GM18907 (cell line): ENCODE measurements at regions not wholly inside any gene's neighbourhood (a gene's known extent, or its start where the extent isn't known, plus 50 kb on each side); places are given as distances from the start of the nearest gene placed in this dataset.
"Not testable (repeated sequence)": the region's sequence is repeated elsewhere in the genome, so short reads cannot be mapped to it uniquely, and the experiment has no call there.

Source experiments
- ATAC-seq: cut with Tn5 transposase; IDR thresholded peaks from one replicate; pipeline ENCODE4 v1.9.1; 2021; ENCODE audit warnings: mild to moderate bottlenecking, moderate library complexity; ENCODE audit not compliant: unreplicated experiment

DNA sequence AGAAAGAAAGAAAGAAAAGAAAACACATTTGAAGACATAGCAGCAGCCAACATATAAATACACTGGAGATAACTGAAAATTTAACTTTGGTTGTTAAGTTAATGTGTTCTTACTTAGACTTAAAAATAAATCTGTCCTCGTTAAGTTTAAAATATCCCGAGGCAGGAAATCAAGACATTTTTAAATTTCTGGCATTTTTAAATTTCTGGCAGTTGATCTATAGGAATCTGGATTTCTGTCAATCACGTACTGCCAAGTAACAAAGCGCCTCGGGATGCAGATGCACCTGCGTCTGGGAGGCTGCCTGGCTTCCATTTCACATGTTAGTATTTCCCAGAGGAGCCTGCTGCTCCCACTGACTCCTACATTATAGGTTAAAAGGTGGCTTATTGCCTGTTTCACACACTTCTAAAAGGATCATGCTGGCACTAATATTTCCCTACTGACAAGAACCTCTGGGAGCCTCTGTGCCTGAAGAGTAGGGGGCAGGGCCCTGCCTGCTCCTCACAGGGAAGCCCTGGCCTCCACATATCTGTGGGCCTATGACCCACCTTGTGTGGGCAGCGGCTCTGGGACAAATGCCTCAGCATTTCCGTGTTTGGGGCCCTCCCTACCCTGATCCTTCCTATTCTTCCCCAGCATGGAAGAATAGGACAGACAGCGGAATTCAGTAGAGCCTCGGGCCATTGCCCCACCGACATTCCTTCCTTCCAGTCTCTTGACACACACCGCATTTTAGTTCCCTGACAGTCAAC is 62.8 kb upstream of the ATP12A start:
- ATAC-seq, result no peak

DNA sequence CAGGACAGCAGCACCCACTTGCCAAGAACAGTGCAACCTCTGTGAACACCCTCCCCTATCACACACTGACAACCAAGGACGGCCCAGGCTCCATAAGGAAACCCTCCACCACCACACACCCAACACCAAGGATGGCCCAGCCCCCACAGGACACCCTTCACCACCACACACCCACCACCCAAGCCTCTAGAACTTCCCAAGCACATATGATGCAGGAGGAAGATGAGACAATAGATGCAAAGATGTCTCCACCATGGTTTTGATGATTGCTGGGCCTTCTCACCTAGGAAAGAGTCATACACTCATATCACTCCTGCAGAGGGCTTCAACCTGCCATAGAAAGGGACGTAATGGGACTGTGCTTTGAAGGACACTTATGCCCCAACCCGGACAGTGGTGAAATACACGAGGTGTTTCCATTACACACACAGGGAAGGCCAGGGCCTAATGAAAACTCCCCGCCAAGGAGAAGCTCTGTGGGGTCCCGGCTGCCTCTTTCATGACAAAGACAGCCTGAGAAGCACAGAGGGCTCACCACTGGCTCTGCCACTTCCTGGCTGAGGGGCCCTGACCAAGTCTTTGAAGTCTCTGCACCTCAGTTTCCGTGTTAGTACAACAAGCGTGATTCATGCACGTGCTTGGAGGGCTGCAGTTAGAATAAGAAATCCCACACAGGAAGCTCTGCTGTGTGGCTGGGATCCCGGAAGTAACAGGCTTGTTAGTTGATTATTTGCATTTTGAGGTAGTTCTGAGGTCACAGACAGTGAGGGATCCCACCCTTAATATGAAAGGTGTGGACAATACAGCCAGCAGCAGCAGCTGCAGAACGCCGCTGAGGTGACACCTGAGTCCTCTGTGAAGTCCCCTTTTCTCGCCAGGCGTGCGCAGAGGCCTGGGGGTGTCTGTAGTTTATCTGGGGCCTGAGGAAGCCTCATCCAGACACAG is 61.9 kb upstream of the ATP12A start:
- ATAC-seq, result peak; percentile 85

GRCh38 chr13:24619282-24619681 is 60.9 kb upstream of the ATP12A start:
- ATAC-seq, result no peak

DNA sequence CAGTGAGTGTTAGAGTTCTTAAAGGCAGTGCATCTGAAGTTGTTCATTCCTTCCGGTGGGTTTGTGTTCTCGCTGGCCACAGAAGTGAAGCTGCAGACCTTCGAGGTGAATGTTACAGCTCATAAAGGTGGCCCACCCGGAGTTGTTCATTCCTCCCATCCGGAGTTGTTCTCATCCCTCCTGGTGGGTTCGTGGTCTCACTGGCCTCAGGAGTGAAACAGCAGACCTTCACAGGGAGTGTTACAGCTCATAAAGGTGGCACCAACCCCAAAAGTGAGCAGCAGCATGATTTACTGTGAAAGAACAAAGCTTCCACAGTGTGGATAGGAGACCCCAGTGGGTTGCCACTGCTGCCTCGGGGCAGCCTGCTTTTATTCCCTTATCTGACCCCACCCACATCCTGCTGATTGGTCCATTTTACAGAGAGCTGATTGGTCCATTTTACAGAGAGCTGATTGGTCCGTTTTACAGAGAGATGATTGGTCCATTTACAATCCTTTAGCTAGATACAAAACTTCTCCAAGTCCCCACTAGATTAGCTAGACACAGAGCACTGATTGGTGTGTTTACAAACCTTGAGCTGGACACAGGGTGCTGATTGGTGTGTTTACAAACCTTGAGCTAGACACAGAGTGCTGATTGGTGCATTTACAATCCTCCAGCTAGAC is 57.6 kb upstream of the ATP12A start:
- not testable (repeated sequence) for ATAC-seq

- ATAC-seq, result no peak
These were observed 57.0 kb upstream of the ATP12A start for GRCh38 chr13:24623149-24623665.

DNA sequence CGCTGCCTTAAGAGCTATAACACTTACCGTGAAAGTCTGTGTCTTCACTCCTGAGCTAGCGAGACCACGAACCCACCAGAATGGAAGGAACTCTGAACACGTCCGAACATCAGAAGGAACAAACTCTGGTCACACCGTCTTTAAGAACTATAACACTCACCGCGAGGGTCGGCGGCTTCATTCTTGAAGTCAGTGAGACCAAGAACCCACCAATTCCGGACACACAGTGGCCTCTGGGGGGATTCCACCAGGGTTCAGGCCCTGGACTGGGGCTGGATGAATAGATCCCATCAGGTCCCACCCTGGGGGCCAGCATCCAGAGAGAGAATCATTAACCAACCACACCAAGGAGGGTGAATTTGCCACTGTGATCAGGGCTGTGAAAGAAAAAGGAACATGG is 55.8 kb upstream of the ATP12A start:
- ATAC-seq, result no peak

- no peak for ATAC-seq
These were observed 55.4 kb upstream of the ATP12A start for GRCh38 chr13:24624801-24625231.

DNA sequence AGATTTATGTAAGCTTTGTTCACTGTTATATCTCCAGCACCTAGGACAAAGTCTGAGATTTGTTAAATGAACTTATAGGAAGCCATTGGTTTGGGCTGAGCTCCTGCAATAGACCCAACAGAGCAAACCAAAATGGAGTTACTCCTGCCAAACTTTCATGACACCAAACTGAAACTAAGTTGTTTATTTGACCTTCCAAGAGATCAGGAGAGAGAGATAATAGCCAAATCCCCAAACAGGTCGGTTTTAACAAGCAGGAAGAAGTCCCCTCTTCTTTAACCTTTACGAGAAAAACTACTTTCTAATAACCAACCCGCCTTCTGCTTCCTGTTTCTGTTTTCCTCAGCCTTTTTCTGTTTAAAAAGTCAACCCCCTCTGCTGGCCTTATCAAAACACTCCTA is 54.9 kb upstream of the ATP12A start:
- peak; percentile 44 for ATAC-seq

DNA sequence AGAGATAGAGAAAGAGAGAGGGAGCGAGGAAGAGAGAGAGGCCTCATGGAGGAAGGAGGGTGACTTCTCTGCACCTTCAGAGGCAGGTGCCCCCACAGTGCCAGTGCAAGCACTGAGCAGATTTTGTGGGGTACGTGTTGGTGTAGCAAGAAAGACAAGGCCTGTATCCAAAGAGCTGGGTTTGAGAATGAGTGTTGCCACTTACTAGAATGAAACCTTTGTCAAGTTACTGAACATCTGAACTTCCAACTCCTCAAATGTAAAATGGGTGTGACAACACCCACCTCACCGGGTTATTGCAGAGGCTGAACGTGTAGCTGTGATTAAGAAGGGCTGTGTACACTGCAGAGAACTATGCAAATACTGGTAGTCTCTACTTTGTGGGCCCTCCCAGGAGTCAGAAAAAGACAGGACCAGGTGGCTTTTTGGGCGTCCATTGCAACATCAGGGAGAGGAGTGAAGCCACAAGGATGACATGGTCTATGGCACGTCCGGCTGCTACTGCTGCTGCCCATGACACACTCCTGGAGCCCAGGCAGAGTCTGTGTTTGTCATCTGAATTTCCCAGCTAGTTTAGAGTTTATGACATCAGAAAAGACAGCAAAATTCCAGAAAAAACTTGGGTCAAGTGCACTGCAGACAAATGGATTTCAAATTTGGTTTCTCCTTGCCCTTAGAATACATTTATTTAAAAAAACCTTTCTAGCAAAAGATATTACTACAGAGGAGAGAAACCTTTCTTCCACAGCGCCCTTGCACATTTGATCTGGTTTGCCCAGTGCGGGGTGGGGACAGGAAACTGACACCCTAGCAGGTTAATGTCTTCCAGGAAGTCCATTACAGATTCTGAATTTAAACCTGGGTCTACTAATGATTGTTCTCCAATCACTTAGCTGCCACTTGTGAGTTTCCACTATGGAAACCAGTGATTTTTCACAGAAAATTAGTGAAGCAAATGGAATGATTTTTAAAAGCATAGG is 54.0 kb upstream of the ATP12A start:
- peak; percentile 77 for ATAC-seq

DNA sequence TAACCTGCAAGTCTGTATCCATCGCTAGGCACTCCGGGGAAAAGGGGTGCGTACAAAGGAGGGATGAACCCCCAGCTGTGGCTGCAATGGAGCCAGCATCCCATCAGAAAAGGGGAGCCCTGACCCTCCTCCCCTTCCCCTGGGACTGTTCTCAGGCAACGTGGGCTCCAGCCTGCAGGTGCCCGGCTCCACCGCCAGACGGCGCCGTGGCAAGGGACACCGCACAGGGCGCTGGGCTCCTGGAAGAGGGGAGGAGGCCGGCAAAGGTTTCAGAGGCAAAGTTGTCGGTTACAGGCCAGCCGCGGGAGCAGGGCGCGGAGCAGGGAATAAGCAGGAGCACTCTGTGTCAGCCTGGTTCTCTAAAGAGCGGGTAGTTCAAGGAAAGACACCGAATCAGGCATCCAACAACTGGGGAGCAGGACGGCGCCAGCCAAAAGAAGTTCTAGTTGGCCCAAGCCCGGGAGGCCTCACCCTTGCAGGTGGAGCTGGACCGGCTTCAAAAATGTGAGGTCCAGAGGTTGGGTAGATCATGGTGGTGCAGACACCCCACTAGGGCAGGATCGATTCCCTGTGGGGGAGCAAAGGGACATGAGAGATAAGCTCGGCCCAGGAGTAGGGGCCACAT is 53.0 kb upstream of the ATP12A start:
- no peak for ATAC-seq

DNA sequence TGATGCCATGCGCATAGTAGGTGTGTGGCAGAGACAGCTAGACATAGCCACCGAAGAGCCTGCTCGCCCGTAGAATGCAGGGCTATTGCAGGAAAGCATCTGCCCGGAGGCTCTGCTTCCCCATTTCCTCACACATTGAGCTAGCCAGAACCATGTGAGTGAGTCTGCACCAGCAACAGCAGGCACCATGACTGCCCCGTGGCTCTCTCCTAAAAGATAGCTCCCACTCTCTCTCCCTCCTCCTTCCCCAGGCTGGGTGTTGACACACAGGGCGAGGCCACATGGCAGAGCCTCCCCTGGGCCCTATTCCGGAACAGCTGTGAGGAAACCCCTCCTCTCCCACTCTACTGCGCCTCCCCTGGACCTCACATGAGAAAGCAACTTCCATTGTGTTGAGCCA is 52.3 kb upstream of the ATP12A start:
- ATAC-seq, result no peak

GRCh38 chr13:24629320-24629719 is 50.9 kb upstream of the ATP12A start:
- no peak for ATAC-seq

- ATAC-seq, result no peak
These were observed 50.1 kb upstream of the ATP12A start for GRCh38 chr13:24630121-24630520.
